ENCODE measurements at regions not wholly inside any gene's neighbourhood (a gene's known extent, or its start where the extent isn't known, plus 50 kb on each side); places are given as distances from the start of the nearest gene placed in this dataset.

GRCh38 chr3:13161771-13162535 is 88.7 kb upstream of the IQSEC1 start:
- H3K9me3 ChIP-seq (ENCODE audit: insufficient read depth, low read length): no peaks in the 10 kb centered on the region
- H3K4me1 ChIP-seq (ENCODE audit: low read length): peaks cover 3% of the 10 kb centered on the region; the same call in 1 of the 2 replicates
- TF ChIP-seq, protein P1, sequence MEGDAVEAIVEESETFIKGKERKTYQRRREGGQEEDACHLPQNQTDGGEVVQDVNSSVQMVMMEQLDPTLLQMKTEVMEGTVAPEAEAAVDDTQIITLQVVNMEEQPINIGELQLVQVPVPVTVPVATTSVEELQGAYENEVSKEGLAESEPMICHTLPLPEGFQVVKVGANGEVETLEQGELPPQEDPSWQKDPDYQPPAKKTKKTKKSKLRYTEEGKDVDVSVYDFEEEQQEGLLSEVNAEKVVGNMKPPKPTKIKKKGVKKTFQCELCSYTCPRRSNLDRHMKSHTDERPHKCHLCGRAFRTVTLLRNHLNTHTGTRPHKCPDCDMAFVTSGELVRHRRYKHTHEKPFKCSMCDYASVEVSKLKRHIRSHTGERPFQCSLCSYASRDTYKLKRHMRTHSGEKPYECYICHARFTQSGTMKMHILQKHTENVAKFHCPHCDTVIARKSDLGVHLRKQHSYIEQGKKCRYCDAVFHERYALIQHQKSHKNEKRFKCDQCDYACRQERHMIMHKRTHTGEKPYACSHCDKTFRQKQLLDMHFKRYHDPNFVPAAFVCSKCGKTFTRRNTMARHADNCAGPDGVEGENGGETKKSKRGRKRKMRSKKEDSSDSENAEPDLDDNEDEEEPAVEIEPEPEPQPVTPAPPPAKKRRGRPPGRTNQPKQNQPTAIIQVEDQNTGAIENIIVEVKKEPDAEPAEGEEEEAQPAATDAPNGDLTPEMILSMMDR (IDR thresholded peaks at IDR 0.05; ENCODE audit: low read depth, low read length): no peak
- TF ChIP-seq EZH2phosphoT487 (IDR thresholded peaks at IDR 0.05; ENCODE audit: low read depth): no peak
- H3K27ac ChIP-seq (ENCODE audit: low read length): no peak overlapping the region
- H3K9ac ChIP-seq (ENCODE audit: low read length): no peak overlapping the region
- H3K79me2 ChIP-seq (ENCODE audit: low read length): no peaks in the 10 kb centered on the region
- no peak overlapping the region for H2AFZ ChIP-seq (ENCODE audit: low read depth, low read length)
- peaks cover 38% of the 10 kb centered on the region for H3K27me3 ChIP-seq (ENCODE audit: low read depth, low read length)
- H3K36me3 ChIP-seq (replicated peaks; ENCODE audit: low read depth, low read length): no peaks in the 10 kb centered on the region
- no peak overlapping the region for H3K4me3 ChIP-seq (ENCODE audit: low read length)
- no peak overlapping the region for H3K4me2 ChIP-seq (ENCODE audit: low read length)
- no peaks in the 10 kb centered on the region for H4K20me1 ChIP-seq (ENCODE audit: insufficient read depth, low read length)

DNA sequence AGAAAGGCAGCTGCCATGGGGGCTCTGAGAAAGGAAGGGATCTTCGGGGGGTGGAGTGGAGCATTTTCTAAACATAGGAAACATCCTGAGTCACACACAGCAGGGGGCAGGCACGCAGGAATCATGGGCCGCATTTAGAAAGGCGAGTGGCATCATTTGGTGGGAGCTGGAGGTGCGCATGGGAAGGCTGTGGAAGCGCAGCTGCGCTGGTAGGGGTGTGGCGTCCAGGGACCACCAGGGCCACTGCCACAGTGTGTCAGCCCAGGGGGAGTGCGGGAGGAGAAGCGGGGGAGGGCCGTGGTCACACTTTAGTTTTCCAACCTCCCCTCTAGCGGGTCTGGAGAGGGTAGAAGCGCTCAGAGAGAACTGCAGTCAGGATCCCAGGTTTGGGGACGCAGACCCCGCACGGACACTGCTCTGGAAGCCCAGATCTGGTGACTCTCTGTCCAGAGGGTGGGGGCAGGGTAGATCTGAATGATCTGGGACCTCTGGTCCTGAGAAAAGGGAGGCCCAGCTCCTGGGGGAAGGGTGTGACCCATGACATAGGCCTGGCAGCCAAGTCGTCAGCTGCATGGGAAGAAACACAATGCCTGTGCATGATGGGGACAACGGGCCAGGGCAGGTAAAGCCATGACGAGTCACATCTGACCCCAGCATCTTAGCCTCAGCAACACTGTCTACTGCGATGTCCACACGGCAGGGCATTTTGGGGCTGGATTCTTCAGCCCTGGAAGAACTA is 88.0 kb upstream of the IQSEC1 start:
- H3K9ac ChIP-seq (ENCODE audit: low read length): no peak overlapping the region
- no peak overlapping the region for H3K27ac ChIP-seq (ENCODE audit: low read length)
- H3K4me3 ChIP-seq (ENCODE audit: low read length): no peak overlapping the region
- no peak overlapping the region for H2AFZ ChIP-seq (ENCODE audit: low read depth, low read length)
- no peak overlapping the region for H3K4me2 ChIP-seq (ENCODE audit: low read length)
- H3K36me3 ChIP-seq (replicated peaks; ENCODE audit: low read depth, low read length): no peaks in the 10 kb centered on the region
- peaks cover 43% of the 10 kb centered on the region for H3K27me3 ChIP-seq (ENCODE audit: low read depth, low read length)
- H4K20me1 ChIP-seq (ENCODE audit: insufficient read depth, low read length): no peaks in the 10 kb centered on the region
- no peaks in the 10 kb centered on the region for H3K9me3 ChIP-seq (ENCODE audit: insufficient read depth, low read length)
- peaks cover 3% of the 10 kb centered on the region; the same call in 1 of the 2 replicates for H3K4me1 ChIP-seq (ENCODE audit: low read length)
- TF ChIP-seq, protein P1 (IDR thresholded peaks at IDR 0.05; ENCODE audit: low read depth, low read length): no peak; the same call in 1 of the 2 replicates
- TF ChIP-seq EZH2phosphoT487 (IDR thresholded peaks at IDR 0.05; ENCODE audit: low read depth): no peak
- H3K79me2 ChIP-seq (ENCODE audit: low read length): no peaks in the 10 kb centered on the region

DNA sequence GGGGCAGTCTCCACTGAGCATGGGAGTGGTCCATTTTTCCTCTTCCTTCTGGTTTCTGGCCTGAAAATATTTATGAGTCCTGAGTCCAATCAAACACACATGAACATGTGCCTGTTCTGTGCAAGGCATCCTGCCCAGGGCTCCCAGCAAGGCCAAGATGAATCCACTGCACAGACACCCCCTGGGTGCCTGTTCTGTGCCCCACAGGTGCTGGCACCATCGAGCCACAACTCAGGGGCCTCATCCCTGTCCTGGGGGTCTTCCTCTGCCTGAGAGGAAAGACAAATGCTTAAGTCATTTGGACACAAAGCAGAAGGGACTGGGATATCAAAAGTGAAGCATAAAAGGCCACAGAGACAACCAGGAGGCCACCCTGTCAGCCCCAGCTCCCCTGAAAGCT is 87.4 kb upstream of the IQSEC1 start:
- H3K79me2 ChIP-seq (ENCODE audit: low read length): no peaks in the 10 kb centered on the region
- H3K9ac ChIP-seq (ENCODE audit: low read length): no peak overlapping the region
- H2AFZ ChIP-seq (ENCODE audit: low read depth, low read length): no peak overlapping the region
- no peak for TF ChIP-seq EZH2phosphoT487 (IDR thresholded peaks at IDR 0.05; ENCODE audit: low read depth)
- TF ChIP-seq, protein P1 (IDR thresholded peaks at IDR 0.05; ENCODE audit: low read depth, low read length): no peak
- peaks cover under 1% of the 10 kb centered on the region; the same call in 1 of the 2 replicates for H3K9me3 ChIP-seq (ENCODE audit: insufficient read depth, low read length)
- H3K36me3 ChIP-seq (replicated peaks; ENCODE audit: low read depth, low read length): no peaks in the 10 kb centered on the region
- H3K27me3 ChIP-seq (ENCODE audit: low read depth, low read length): peaks cover 41% of the 10 kb centered on the region
- no peak overlapping the region for H3K4me3 ChIP-seq (ENCODE audit: low read length)
- H3K4me2 ChIP-seq (ENCODE audit: low read length): no peak overlapping the region
- no peak overlapping the region for H3K27ac ChIP-seq (ENCODE audit: low read length)
- H4K20me1 ChIP-seq (ENCODE audit: insufficient read depth, low read length): no peaks in the 10 kb centered on the region
- H3K4me1 ChIP-seq (ENCODE audit: low read length): peaks cover 3% of the 10 kb centered on the region; the same call in 1 of the 2 replicates

- peaks cover 3% of the 10 kb centered on the region; the same call in 1 of the 2 replicates for H3K4me1 ChIP-seq (ENCODE audit: low read length)
- H3K4me2 ChIP-seq (ENCODE audit: low read length): no peak overlapping the region
- no peak overlapping the region for H3K27ac ChIP-seq (ENCODE audit: low read length)
- H3K79me2 ChIP-seq (ENCODE audit: low read length): no peaks in the 10 kb centered on the region
- no peaks in the 10 kb centered on the region for H3K36me3 ChIP-seq (replicated peaks; ENCODE audit: low read depth, low read length)
- no peak for TF ChIP-seq EZH2phosphoT487 (IDR thresholded peaks at IDR 0.05; ENCODE audit: low read depth)
- TF ChIP-seq, protein P1 (IDR thresholded peaks at IDR 0.05; ENCODE audit: low read depth, low read length): no peak
- peaks cover 41% of the 10 kb centered on the region for H3K27me3 ChIP-seq (ENCODE audit: low read depth, low read length)
- no peak overlapping the region for H3K9ac ChIP-seq (ENCODE audit: low read length)
- H2AFZ ChIP-seq (ENCODE audit: low read depth, low read length): no peak overlapping the region
- no peak overlapping the region for H3K4me3 ChIP-seq (ENCODE audit: low read length)
- H4K20me1 ChIP-seq (ENCODE audit: insufficient read depth, low read length): no peaks in the 10 kb centered on the region
- peaks cover 5% of the 10 kb centered on the region; the same call in 1 of the 2 replicates for H3K9me3 ChIP-seq (ENCODE audit: insufficient read depth, low read length)
Measured at GRCh38 chr3:13159890-13160289, 86.7 kb upstream of the IQSEC1 start.
